Gastroesophageal sphincter (tissue), 3 donors: ENCODE measurements at regions not wholly inside any gene's neighbourhood (a gene's known extent, or its start where the extent isn't known, plus 50 kb on each side); places are given as distances from the start of the nearest gene placed in this dataset.

Source experiments
- EP300 ChIP-seq: sonication (generic); formaldehyde crosslinking; IDR thresholded peaks from one replicate; pipeline ENCODE4 v1.6.1; 2017; ENCODE audit warnings: antibody characterized with exemption, mild to moderate bottlenecking
- POLR2A ChIP-seq, 2 donors: fragments of 450-650 bp; IDR thresholded peaks; one replicate each; pipeline ENCODE4 v1.6.1; 2017; ENCODE audit warnings: antibody characterized with exemption in 2 of 2, mild to moderate bottlenecking in 2 of 2, moderate library complexity in 1 of 2
- POLR2AphosphoS5 ChIP-seq: sonication (generic); formaldehyde crosslinking; IDR thresholded peaks from one replicate; pipeline ENCODE4 v1.6.1; 2017; ENCODE audit warnings: antibody characterized with exemption
- TF ChIP-seq, protein P1 (sequence below), 4 experiments: fragments of 200-600 bp in 2 of 4; fragments of 450-650 bp in 2 of 4; sonication (generic) in 1 of 4; IDR thresholded peaks; one replicate each; pipeline ENCODE4 v1.5.1; 2017 to 2019; ENCODE audit warnings: antibody characterized with exemption in 4 of 4, mild to moderate bottlenecking in 2 of 4, moderate library complexity in 2 of 4

DNA sequence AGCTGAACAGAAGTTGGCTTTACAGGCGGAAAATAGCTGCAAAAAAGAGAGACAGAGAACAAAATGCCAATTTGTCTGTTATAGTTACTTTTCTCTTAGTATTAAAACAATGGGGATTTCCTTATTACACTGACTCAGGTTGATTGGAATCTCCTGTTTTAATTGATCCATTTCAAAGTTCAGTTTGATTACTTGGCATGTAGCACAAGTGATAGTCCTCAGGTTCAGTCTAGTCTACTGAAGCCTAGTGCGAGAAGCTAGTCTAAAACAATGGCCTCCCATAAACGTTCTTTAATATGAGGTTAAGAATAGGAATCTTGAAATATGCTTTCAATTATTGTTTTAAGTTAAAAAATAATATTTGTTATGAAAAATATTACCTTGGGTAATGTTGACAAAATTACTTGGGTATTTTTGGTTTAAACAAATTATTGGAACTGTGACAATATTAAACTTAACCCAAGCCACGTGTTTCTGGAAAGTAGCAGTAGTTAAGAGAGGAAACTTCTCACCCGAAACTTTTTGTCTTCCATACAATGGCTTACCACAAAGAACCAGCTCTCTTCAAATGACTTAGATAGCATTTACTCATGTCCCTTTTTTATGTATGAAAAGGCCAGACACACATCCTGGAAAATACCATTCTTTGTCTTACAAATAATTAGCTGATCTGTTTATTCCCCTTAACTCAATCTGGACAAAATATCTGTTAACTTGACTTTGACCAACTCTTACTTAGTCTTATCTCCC is 1326.2 kb upstream of the TMEFF2 start:
- TF ChIP-seq, protein P1, sequence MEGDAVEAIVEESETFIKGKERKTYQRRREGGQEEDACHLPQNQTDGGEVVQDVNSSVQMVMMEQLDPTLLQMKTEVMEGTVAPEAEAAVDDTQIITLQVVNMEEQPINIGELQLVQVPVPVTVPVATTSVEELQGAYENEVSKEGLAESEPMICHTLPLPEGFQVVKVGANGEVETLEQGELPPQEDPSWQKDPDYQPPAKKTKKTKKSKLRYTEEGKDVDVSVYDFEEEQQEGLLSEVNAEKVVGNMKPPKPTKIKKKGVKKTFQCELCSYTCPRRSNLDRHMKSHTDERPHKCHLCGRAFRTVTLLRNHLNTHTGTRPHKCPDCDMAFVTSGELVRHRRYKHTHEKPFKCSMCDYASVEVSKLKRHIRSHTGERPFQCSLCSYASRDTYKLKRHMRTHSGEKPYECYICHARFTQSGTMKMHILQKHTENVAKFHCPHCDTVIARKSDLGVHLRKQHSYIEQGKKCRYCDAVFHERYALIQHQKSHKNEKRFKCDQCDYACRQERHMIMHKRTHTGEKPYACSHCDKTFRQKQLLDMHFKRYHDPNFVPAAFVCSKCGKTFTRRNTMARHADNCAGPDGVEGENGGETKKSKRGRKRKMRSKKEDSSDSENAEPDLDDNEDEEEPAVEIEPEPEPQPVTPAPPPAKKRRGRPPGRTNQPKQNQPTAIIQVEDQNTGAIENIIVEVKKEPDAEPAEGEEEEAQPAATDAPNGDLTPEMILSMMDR (IDR thresholded peaks at IDR 0.05) = no peak
- no peak for TF ChIP-seq POLR2AphosphoS5
- no peak for TF ChIP-seq POLR2A (IDR thresholded peaks at IDR 0.05)
- no peak for TF ChIP-seq EP300
